Psoas muscle (tissue), 7 donors: ENCODE measurements at regions not wholly inside any gene's neighbourhood (a gene's known extent, or its start where the extent isn't known, plus 50 kb on each side); places are given as distances from the start of the nearest gene placed in this dataset.
"Not testable (repeated sequence)": the region's sequence is repeated elsewhere in the genome, so short reads cannot be mapped to it uniquely, and the experiment has no call there.

Source experiments
- ATAC-seq, 4 donors: fragments of 200-7000 bp; cut with Tn5 transposase; one replicate each; pipeline ENCODE4 v1.9.1; 2020; ENCODE audit warnings: moderate library complexity in 3 of 4, mild to moderate bottlenecking in 2 of 4
- DNase-seq, 2 donors: peaks; one replicate each; pipeline ENCODE4 v3.0.0-alpha.2; 2020
- H3K27ac ChIP-seq: fragments of 200-600 bp; one replicate; pipeline ENCODE4 v1.8.0; 2022
- H3K27me3 ChIP-seq, 3 donors: fragments of 200-600 bp in 1 of 3; one replicate each; pipeline versions ENCODE4 v1.6.1 to v1.8.0; 2013 to 2022; ENCODE audit warnings: low read length in 2 of 3, mild to moderate bottlenecking in 2 of 3, moderate library complexity in 1 of 3; ENCODE audit not compliant: insufficient read depth in 3 of 3
- H3K36me3 ChIP-seq, 2 donors: fragments of 200-600 bp in 1 of 2; one replicate each; pipeline versions ENCODE4 v1.6.1 to v1.8.0; 2013 to 2022; ENCODE audit warnings: low read depth in 1 of 2, mild to moderate bottlenecking in 1 of 2, moderate library complexity in 1 of 2; ENCODE audit not compliant: insufficient read depth in 1 of 2
- H3K4me1 ChIP-seq: fragments of 200-600 bp; one replicate; pipeline ENCODE4 v1.8.0; 2022
- H3K4me3 ChIP-seq: fragments of 200-600 bp; one replicate; pipeline ENCODE4 v1.8.0; 2022; ENCODE audit warnings: mild to moderate bottlenecking
- H3K9me3 ChIP-seq: fragments of 200-600 bp; one replicate; pipeline ENCODE4 v1.8.0; 2022
- CTCF ChIP-seq: fragments of 200-600 bp; IDR thresholded peaks from one replicate; pipeline ENCODE4 v1.8.0; 2022; ENCODE audit warnings: antibody characterized with exemption
- WGBS, 3 donors: extraction: QIAGEN DNeasy Blood & Tissue Kit; methylation state at CpG; one replicate each; pipeline versions ENCODE4 v1.1.6 to v1.1.7; 2013; 5-methylcytosine and 5-hydroxymethylcytosine counted together
- intact Hi-C, 2 donors: fragments of 100-400 bp; cut with DNase I; formaldehyde crosslinking; loops; one replicate each; pipeline versions ENCODE4 v1.11.0 to v1.14.2; 2022
- donor health status: healthy with polysubstance abuse.
- donor health status: DM: no; HTN: no; CAD: no; lungs with moderate emphysema.
- donor health status: Bipolar disorder and iron deficiency.
- donor health status: healthy.
- donor health status: DM: yes; HTN: yes; CAD: no.
- donor health status: DM: no; HTN: no; CAD: no.
- donor health status: DM: yes; HTN: yes; CAD: no.

- TF ChIP-seq CTCF: no peak
- intact Hi-C loops: no loop called here
- Histone ChIP-seq H3K9me3 (no peaks in the 10 kb centered on the region), H3K27me3 (no peaks in the 10 kb centered on the region), H3K4me1 (no peaks in the 10 kb centered on the region), H3K36me3 (no peaks in the 10 kb centered on the region), H3K4me3 (no peak overlapping the region), H3K27ac (no peak overlapping the region)
- no peak for DNase-seq
- ATAC-seq: no peak
Measured at GRCh38 chr2:7375901-7376300, 458.7 kb downstream of the RNF144A start.

GRCh38 chr2:7377916-7378569 is 460.8 kb downstream of the RNF144A start:
- DNase-seq (no peak), ATAC-seq (no peak)
- Histone ChIP-seq H3K27ac (no peak overlapping the region), H3K4me1 (no peaks in the 10 kb centered on the region), H3K4me3 (no peak overlapping the region), H3K9me3 (no peaks in the 10 kb centered on the region), H3K27me3 (no peaks in the 10 kb centered on the region), H3K36me3 (no peaks in the 10 kb centered on the region)
- 16 to 18% (median 17%) methylated on average over 12 of the region's 12 CpGs for WGBS, 3 donors
- intact Hi-C loops: no loop called here
- TF ChIP-seq CTCF: no peak

- TF ChIP-seq CTCF: no peak
- no peaks in the 10 kb centered on the region for H3K9me3 ChIP-seq
- intact Hi-C loops: no loop called here
- H3K27me3 ChIP-seq: no peaks in the 10 kb centered on the region
- WGBS, 3 donors: 40 to 48% (median 47%) methylated on average over 12 of the region's 12 CpGs
- H3K4me1 ChIP-seq: no peaks in the 10 kb centered on the region
- ATAC-seq (no peak), DNase-seq (no peak)
- H3K36me3 ChIP-seq: no peaks in the 10 kb centered on the region
- no peak overlapping the region for H3K4me3 ChIP-seq
- no peak overlapping the region for H3K27ac ChIP-seq
Measured at GRCh38 chr2:7378591-7378990, 461.4 kb downstream of the RNF144A start.

- H3K4me1 ChIP-seq: no peaks in the 10 kb centered on the region
- no peaks in the 10 kb centered on the region for H3K36me3 ChIP-seq
- no peak for DNase-seq
- WGBS, 3 donors: 95 to 97% (median 97%) methylated on average over 3 of the region's 3 CpGs
- H3K27me3 ChIP-seq: no peaks in the 10 kb centered on the region
- TF ChIP-seq CTCF: no peak
- H3K9me3 ChIP-seq: no peaks in the 10 kb centered on the region
- H3K27ac ChIP-seq: no peak overlapping the region
- no peak overlapping the region for H3K4me3 ChIP-seq
- no peak for ATAC-seq
- intact Hi-C loops: no loop called here
Measured at GRCh38 chr2:7379799-7380198, 462.6 kb downstream of the RNF144A start.

GRCh38 chr2:7384773-7385349 is 467.6 kb downstream of the RNF144A start:
- no peak for DNase-seq
- no peaks in the 10 kb centered on the region for H3K9me3 ChIP-seq
- H3K27ac ChIP-seq: no peak overlapping the region
- ATAC-seq: no peak
- H3K27me3 ChIP-seq: no peaks in the 10 kb centered on the region
- H3K4me3 ChIP-seq: no peak overlapping the region
- intact Hi-C loops: no loop called here
- no peak for TF ChIP-seq CTCF
- 80 to 84% (median 81%) methylated on average over 11 of the region's 11 CpGs for WGBS, 3 donors
- H3K36me3 ChIP-seq: no peaks in the 10 kb centered on the region
- no peaks in the 10 kb centered on the region for H3K4me1 ChIP-seq

GRCh38 chr2:7390311-7390710 is 473.1 kb downstream of the RNF144A start:
- H3K36me3 ChIP-seq, DNase-seq, ATAC-seq, H3K4me1 ChIP-seq, intact Hi-C loops, H3K9me3 ChIP-seq, H3K27me3 ChIP-seq, H3K4me3 ChIP-seq, H3K27ac ChIP-seq: not testable (repeated sequence)
- WGBS, 3 donors: 78 to 87% (median 85%) methylated on average over 4 of the region's 4 CpGs
